GM23338 (cell line): ENCODE measurements at regions not wholly inside any gene's neighbourhood (a gene's known extent, or its start where the extent isn't known, plus 50 kb on each side); places are given as distances from the start of the nearest gene placed in this dataset.

Experiments used
- CREB1 ChIP-seq: fragments of 250-450 bp; sonication (Bioruptor Pico); IDR thresholded peaks from 2 replicates; pipeline ENCODE4 v1.5.0; 2020; ENCODE audit warnings: low read depth, mild to moderate bottlenecking, moderate library complexity
- ETS1 ChIP-seq: IDR thresholded peaks from 2 replicates; pipeline ENCODE4 v1.6.1; 2016; ENCODE audit warnings: antibody characterized with exemption
- EZH2 ChIP-seq: fragments of 200-600 bp; sonication (generic); IDR thresholded peaks from one replicate; pipeline ENCODE4 v1.8.0; 2017; ENCODE audit warnings: antibody characterized with exemption, mild to moderate bottlenecking, low read depth; ENCODE audit not compliant: unreplicated experiment
- TF ChIP-seq, protein P1 (sequence below), 2 experiments: fragments of 200-600 bp in 1 of 2; sonication (generic) in 1 of 2; conservative IDR thresholded peaks; 2 replicates each; pipeline versions ENCODE4 v1.5.1 to v1.6.1; 2016 to 2017; ENCODE audit warnings: antibody characterized with exemption in 2 of 2, low read depth in 2 of 2, mild to moderate bottlenecking in 2 of 2, moderate library complexity in 1 of 2

DNA sequence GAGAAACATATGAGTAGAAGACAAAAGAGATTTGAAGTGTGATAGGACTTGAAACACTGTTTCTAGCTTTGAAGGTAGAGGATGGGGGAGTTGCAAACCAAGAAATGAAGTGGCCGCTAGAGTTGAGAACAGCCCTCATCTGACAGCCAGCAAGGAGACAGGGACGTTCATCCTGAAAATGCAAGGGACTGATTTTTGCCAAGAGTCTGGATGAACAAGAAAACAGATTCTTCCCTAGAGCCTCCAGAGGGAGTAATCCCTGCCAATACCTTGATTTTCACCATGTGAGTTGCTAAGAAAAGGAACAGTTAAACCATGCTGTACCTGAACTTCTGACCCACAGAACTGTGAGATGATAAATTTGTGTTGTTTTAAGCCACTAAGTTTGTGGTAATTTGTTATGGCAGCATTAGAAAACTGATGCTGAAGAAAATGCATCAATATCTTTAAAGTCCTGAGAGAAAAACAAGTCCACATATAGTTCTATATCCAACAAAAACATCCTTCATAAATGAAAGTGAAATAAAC, 154.0 kb upstream of the ADAMTSL1 start:
- TF ChIP-seq, protein P1, sequence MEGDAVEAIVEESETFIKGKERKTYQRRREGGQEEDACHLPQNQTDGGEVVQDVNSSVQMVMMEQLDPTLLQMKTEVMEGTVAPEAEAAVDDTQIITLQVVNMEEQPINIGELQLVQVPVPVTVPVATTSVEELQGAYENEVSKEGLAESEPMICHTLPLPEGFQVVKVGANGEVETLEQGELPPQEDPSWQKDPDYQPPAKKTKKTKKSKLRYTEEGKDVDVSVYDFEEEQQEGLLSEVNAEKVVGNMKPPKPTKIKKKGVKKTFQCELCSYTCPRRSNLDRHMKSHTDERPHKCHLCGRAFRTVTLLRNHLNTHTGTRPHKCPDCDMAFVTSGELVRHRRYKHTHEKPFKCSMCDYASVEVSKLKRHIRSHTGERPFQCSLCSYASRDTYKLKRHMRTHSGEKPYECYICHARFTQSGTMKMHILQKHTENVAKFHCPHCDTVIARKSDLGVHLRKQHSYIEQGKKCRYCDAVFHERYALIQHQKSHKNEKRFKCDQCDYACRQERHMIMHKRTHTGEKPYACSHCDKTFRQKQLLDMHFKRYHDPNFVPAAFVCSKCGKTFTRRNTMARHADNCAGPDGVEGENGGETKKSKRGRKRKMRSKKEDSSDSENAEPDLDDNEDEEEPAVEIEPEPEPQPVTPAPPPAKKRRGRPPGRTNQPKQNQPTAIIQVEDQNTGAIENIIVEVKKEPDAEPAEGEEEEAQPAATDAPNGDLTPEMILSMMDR (conservative IDR thresholded peaks at IDR 0.05; ENCODE audit: low read depth in 2 of 2), result no peak; a peak in 1 of 4 replicates
- TF ChIP-seq EZH2 (no peak), ETS1 (no peak), CREB1 (CRISPR knock-in tag) (no peak)
